Vagina (tissue), 2 donors: ENCODE measurements at regions not wholly inside any gene's neighbourhood (a gene's known extent, or its start where the extent isn't known, plus 50 kb on each side); places are given as distances from the start of the nearest gene placed in this dataset.
"Not testable (repeated sequence)": the region's sequence is repeated elsewhere in the genome, so short reads cannot be mapped to it uniquely, and the experiment has no call there.

Experiments
- POLR2A ChIP-seq, 2 donors: fragments of 450-650 bp; IDR thresholded peaks; one replicate each; pipeline ENCODE4 v1.6.1; 2017; ENCODE audit warnings: antibody characterized with exemption in 2 of 2, mild to moderate bottlenecking in 2 of 2, moderate library complexity in 2 of 2
- POLR2AphosphoS5 ChIP-seq, 2 donors: sonication (generic); formaldehyde crosslinking; IDR thresholded peaks; one replicate each; pipeline ENCODE4 v1.9.0; 2017; ENCODE audit warnings: antibody characterized with exemption in 2 of 2, mild to moderate bottlenecking in 2 of 2, low read depth in 1 of 2; ENCODE audit not compliant: insufficient read depth in 1 of 2
- TF ChIP-seq, protein P1 (sequence below), 3 experiments: fragments of 450-650 bp in 2 of 3; fragments of 200-600 bp in 1 of 3; sonication (generic) in 1 of 3; IDR thresholded peaks; one replicate each; pipeline ENCODE4 v1.5.1; 2017 to 2019; ENCODE audit warnings: antibody characterized with exemption in 3 of 3, mild to moderate bottlenecking in 2 of 3, moderate library complexity in 2 of 3

- TF ChIP-seq POLR2AphosphoS5 (IDR thresholded peaks at IDR 0.05; ENCODE audit: insufficient read depth in 1 of 2, low read depth in 1 of 2); POLR2A (IDR thresholded peaks at IDR 0.05): not testable (repeated sequence)
- TF ChIP-seq, protein P1, sequence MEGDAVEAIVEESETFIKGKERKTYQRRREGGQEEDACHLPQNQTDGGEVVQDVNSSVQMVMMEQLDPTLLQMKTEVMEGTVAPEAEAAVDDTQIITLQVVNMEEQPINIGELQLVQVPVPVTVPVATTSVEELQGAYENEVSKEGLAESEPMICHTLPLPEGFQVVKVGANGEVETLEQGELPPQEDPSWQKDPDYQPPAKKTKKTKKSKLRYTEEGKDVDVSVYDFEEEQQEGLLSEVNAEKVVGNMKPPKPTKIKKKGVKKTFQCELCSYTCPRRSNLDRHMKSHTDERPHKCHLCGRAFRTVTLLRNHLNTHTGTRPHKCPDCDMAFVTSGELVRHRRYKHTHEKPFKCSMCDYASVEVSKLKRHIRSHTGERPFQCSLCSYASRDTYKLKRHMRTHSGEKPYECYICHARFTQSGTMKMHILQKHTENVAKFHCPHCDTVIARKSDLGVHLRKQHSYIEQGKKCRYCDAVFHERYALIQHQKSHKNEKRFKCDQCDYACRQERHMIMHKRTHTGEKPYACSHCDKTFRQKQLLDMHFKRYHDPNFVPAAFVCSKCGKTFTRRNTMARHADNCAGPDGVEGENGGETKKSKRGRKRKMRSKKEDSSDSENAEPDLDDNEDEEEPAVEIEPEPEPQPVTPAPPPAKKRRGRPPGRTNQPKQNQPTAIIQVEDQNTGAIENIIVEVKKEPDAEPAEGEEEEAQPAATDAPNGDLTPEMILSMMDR (IDR thresholded peaks at IDR 0.05), result not testable (repeated sequence)
These were observed 103.0 kb upstream of the TMEM45B start for GRCh38 chr11:129712486-129713240.
